WTC11 (cell line): ENCODE measurements at regions not wholly inside any gene's neighbourhood (a gene's known extent, or its start where the extent isn't known, plus 50 kb on each side); places are given as distances from the start of the nearest gene placed in this dataset.

ENCODE experiments used
- ATAC-seq: fragments of 200-7000 bp; cut with Tn5 transposase; 2 replicates; pipeline ENCODE4 v1.10.0; 2021; ENCODE audit warnings: mild to moderate bottlenecking, moderate library complexity
- CTCF ChIA-PET: fragments of 300-600 bp; sonication (Branson Sonifier 250); formaldehyde crosslinking; loops from one replicate; lab custom pipeline; 2021; ENCODE audit warnings: antibody characterized with exemption; lab: Charles Lee
- POLR2A ChIA-PET: fragments of 350-600 bp; sonication (Branson Sonifier 250); formaldehyde crosslinking; loops from one replicate; lab custom pipeline; 2021; ENCODE audit warnings: antibody characterized with exemption; lab: Charles Lee
- DNase-seq: peaks from one replicate; pipeline ENCODE4 v3.0.0; 2021; ENCODE audit warnings: low spot score
- H3K27ac Mint-ChIP-seq: 2 replicates; pipeline ENCODE4 v1.8.0; 2021; ENCODE audit warnings: mixed read lengths
- H3K27me3 Mint-ChIP-seq: 2 replicates; pipeline ENCODE4 v1.8.0; 2021; ENCODE audit warnings: low read depth, mild to moderate bottlenecking, moderate library complexity, mixed read lengths
- H3K36me3 Mint-ChIP-seq: 2 replicates; pipeline ENCODE4 v1.8.0; 2021; ENCODE audit warnings: mixed read lengths
- H3K4me1 Mint-ChIP-seq: 2 replicates; pipeline ENCODE4 v1.8.0; 2022; ENCODE audit warnings: mixed read lengths
- H3K4me3 Mint-ChIP-seq: 2 replicates; pipeline ENCODE4 v1.8.0; 2021; ENCODE audit warnings: mild to moderate bottlenecking, moderate library complexity, mixed read lengths
- H3K9me3 Mint-ChIP-seq: 2 replicates; pipeline ENCODE4 v1.8.0; 2021; ENCODE audit warnings: mixed read lengths
- ATF1 ChIP-seq: sonication (generic); formaldehyde crosslinking; IDR thresholded peaks from 2 replicates; pipeline ENCODE4 v1.8.1; 2023; ENCODE audit warnings: mild to moderate bottlenecking, moderate library complexity, missing genetic modification reagents
- NFE2L1 ChIP-seq: sonication (generic); formaldehyde crosslinking; IDR thresholded peaks from 2 replicates; pipeline ENCODE4 v1.8.1; 2023; ENCODE audit warnings: missing genetic modification reagents
- NR1H2 ChIP-seq: sonication (generic); formaldehyde crosslinking; IDR thresholded peaks from 2 replicates; pipeline ENCODE4 v1.9.0; 2021; ENCODE audit warnings: mild to moderate bottlenecking, moderate library complexity, missing genetic modification reagents
- TEAD4 ChIP-seq: sonication (generic); formaldehyde crosslinking; IDR thresholded peaks from 2 replicates; pipeline ENCODE4 v1.8.0; 2022; ENCODE audit warnings: mild to moderate bottlenecking, missing genetic modification reagents
- ZNF121 ChIP-seq: sonication (generic); formaldehyde crosslinking; IDR thresholded peaks from 2 replicates; pipeline ENCODE4 v1.8.0; 2023; ENCODE audit warnings: missing genetic modification reagents
- ZNF138 ChIP-seq: sonication (generic); formaldehyde crosslinking; conservative IDR thresholded peaks from 2 replicates; pipeline ENCODE4 v1.8.1; 2022; ENCODE audit warnings: mild to moderate bottlenecking, moderate library complexity, missing genetic modification reagents
- ZNF232 ChIP-seq: sonication (generic); formaldehyde crosslinking; IDR thresholded peaks from 2 replicates; pipeline ENCODE4 v1.8.0; 2022; ENCODE audit warnings: mild to moderate bottlenecking, missing genetic modification reagents
- ZNF263 ChIP-seq: sonication (generic); formaldehyde crosslinking; IDR thresholded peaks from 2 replicates; pipeline ENCODE4 v1.8.1; 2022; ENCODE audit warnings: low read depth, mild to moderate bottlenecking, moderate library complexity, missing genetic modification reagents
- ZNF396 ChIP-seq: fragments of 250-450 bp; sonication (Bioruptor Pico); IDR thresholded peaks from 2 replicates; pipeline ENCODE4 v1.8.0; 2021; ENCODE audit warnings: mild to moderate bottlenecking, moderate library complexity, borderline replicate concordance
- TF ChIP-seq, protein P1 (sequence below): fragments of 250-450 bp; sonication (Bioruptor Pico); IDR thresholded peaks from 2 replicates; pipeline ENCODE4 v2.1.2; 2022; ENCODE audit warnings: mild to moderate bottlenecking, moderate library complexity
- TF ChIP-seq, protein P2 (sequence below): sonication (generic); formaldehyde crosslinking; IDR thresholded peaks from 2 replicates; pipeline ENCODE4 v1.8.1; 2023; ENCODE audit warnings: mild to moderate bottlenecking, missing genetic modification reagents
- TF ChIP-seq, protein P3 (sequence below): sonication (generic); formaldehyde crosslinking; IDR thresholded peaks from 2 replicates; pipeline ENCODE4 v1.8.0; 2022; ENCODE audit warnings: mild to moderate bottlenecking, missing genetic modification reagents
- TF ChIP-seq, protein P4 (sequence below): sonication (generic); formaldehyde crosslinking; IDR thresholded peaks from 2 replicates; pipeline ENCODE4 v1.8.0; 2022; ENCODE audit warnings: missing genetic modification reagents
- TF ChIP-seq, protein P5 (sequence below): sonication (generic); formaldehyde crosslinking; IDR thresholded peaks from 2 replicates; pipeline ENCODE4 v1.8.0; 2023; ENCODE audit warnings: mild to moderate bottlenecking, missing genetic modification reagents
- TF ChIP-seq, protein P6 (sequence below): sonication (generic); formaldehyde crosslinking; IDR thresholded peaks from 2 replicates; pipeline ENCODE4 v1.8.0; 2022; ENCODE audit warnings: mild to moderate bottlenecking, missing genetic modification reagents
- TF ChIP-seq, protein P7 (sequence below): sonication (generic); formaldehyde crosslinking; IDR thresholded peaks from 2 replicates; pipeline ENCODE4 v1.8.0; 2022; ENCODE audit warnings: mild to moderate bottlenecking, missing genetic modification reagents

DNA sequence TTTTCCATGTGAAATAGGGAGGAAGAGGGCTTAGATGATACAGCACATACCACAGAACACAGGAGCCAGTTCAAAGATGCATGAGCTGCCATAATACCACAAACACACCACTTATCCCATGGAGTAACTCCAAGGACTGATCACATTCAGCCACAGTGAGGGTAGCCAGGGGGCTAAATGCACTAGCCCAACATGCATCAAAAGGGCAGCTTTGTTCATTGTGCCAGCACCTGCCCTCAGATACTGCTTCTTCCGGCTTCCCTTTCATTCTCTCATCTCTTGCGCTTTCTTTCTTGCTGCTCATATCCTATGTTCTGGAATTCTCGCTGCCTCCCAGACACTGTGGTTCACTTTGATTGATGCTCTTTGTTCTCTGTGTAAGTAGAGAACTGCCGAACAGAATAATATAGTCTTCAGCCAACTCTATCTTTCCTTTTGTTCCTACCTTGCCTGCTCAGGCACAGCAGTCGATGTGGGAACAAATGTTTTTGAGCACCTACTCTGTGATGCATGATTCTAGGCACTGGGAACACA lies 50.0 kb upstream of the SYT6 start:
- H3K4me1 Mint-ChIP-seq, result peaks cover 6% of the 10 kb centered on the region
- ATAC-seq (no peak), DNase-seq (no peak)
- H3K36me3 Mint-ChIP-seq, result no peaks in the 10 kb centered on the region
- H3K27me3 Mint-ChIP-seq, result peaks cover 73% of the 10 kb centered on the region
- POLR2A ChIA-PET, result no interaction called here
- no peak for TF ChIP-seq ZNF232 (CRISPR knock-in tag)
- TF ChIP-seq, protein P1, sequence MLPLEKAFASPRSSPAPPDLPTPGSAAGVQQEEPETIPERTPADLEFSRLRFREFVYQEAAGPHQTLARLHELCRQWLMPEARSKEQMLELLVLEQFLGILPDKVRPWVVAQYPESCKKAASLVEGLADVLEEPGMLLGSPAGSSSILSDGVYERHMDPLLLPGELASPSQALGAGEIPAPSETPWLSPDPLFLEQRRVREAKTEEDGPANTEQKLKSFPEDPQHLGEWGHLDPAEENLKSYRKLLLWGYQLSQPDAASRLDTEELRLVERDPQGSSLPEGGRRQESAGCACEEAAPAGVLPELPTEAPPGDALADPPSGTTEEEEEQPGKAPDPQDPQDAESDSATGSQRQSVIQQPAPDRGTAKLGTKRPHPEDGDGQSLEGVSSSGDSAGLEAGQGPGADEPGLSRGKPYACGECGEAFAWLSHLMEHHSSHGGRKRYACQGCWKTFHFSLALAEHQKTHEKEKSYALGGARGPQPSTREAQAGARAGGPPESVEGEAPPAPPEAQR (CRISPR knock-in tag), result no peak
- no peak for TF ChIP-seq ZNF121 (CRISPR knock-in tag)
- TF ChIP-seq, protein P2, sequence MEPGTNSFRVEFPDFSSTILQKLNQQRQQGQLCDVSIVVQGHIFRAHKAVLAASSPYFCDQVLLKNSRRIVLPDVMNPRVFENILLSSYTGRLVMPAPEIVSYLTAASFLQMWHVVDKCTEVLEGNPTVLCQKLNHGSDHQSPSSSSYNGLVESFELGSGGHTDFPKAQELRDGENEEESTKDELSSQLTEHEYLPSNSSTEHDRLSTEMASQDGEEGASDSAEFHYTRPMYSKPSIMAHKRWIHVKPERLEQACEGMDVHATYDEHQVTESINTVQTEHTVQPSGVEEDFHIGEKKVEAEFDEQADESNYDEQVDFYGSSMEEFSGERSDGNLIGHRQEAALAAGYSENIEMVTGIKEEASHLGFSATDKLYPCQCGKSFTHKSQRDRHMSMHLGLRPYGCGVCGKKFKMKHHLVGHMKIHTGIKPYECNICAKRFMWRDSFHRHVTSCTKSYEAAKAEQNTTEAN (CRISPR knock-in tag), result no peak
- no peak for TF ChIP-seq ATF1 (CRISPR knock-in tag)
- no peak for TF ChIP-seq NR1H2 (CRISPR knock-in tag)
- TF ChIP-seq, protein P3, sequence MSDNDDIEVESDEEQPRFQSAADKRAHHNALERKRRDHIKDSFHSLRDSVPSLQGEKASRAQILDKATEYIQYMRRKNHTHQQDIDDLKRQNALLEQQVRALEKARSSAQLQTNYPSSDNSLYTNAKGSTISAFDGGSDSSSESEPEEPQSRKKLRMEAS (CRISPR knock-in tag), result no peak
- TF ChIP-seq NFE2L1 (CRISPR knock-in tag), result no peak
- TF ChIP-seq ZNF396 (CRISPR knock-in tag), result no peak
- TF ChIP-seq, protein P4, sequence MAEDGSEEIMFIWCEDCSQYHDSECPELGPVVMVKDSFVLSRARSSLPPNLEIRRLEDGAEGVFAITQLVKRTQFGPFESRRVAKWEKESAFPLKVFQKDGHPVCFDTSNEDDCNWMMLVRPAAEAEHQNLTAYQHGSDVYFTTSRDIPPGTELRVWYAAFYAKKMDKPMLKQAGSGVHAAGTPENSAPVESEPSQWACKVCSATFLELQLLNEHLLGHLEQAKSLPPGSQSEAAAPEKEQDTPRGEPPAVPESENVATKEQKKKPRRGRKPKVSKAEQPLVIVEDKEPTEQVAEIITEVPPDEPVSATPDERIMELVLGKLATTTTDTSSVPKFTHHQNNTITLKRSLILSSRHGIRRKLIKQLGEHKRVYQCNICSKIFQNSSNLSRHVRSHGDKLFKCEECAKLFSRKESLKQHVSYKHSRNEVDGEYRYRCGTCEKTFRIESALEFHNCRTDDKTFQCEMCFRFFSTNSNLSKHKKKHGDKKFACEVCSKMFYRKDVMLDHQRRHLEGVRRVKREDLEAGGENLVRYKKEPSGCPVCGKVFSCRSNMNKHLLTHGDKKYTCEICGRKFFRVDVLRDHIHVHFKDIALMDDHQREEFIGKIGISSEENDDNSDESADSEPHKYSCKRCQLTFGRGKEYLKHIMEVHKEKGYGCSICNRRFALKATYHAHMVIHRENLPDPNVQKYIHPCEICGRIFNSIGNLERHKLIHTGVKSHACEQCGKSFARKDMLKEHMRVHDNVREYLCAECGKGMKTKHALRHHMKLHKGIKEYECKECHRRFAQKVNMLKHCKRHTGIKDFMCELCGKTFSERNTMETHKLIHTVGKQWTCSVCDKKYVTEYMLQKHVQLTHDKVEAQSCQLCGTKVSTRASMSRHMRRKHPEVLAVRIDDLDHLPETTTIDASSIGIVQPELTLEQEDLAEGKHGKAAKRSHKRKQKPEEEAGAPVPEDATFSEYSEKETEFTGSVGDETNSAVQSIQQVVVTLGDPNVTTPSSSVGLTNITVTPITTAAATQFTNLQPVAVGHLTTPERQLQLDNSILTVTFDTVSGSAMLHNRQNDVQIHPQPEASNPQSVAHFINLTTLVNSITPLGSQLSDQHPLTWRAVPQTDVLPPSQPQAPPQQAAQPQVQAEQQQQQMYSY, result no peak
- TF ChIP-seq ZNF138 (CRISPR knock-in tag), result no peak
- TF ChIP-seq, protein P5, sequence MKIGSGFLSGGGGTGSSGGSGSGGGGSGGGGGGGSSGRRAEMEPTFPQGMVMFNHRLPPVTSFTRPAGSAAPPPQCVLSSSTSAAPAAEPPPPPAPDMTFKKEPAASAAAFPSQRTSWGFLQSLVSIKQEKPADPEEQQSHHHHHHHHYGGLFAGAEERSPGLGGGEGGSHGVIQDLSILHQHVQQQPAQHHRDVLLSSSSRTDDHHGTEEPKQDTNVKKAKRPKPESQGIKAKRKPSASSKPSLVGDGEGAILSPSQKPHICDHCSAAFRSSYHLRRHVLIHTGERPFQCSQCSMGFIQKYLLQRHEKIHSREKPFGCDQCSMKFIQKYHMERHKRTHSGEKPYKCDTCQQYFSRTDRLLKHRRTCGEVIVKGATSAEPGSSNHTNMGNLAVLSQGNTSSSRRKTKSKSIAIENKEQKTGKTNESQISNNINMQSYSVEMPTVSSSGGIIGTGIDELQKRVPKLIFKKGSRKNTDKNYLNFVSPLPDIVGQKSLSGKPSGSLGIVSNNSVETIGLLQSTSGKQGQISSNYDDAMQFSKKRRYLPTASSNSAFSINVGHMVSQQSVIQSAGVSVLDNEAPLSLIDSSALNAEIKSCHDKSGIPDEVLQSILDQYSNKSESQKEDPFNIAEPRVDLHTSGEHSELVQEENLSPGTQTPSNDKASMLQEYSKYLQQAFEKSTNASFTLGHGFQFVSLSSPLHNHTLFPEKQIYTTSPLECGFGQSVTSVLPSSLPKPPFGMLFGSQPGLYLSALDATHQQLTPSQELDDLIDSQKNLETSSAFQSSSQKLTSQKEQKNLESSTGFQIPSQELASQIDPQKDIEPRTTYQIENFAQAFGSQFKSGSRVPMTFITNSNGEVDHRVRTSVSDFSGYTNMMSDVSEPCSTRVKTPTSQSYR, result no peak
- TF ChIP-seq, protein P6, sequence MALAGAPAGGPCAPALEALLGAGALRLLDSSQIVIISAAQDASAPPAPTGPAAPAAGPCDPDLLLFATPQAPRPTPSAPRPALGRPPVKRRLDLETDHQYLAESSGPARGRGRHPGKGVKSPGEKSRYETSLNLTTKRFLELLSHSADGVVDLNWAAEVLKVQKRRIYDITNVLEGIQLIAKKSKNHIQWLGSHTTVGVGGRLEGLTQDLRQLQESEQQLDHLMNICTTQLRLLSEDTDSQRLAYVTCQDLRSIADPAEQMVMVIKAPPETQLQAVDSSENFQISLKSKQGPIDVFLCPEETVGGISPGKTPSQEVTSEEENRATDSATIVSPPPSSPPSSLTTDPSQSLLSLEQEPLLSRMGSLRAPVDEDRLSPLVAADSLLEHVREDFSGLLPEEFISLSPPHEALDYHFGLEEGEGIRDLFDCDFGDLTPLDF (CRISPR knock-in tag), result no peak
- TF ChIP-seq, protein P7, sequence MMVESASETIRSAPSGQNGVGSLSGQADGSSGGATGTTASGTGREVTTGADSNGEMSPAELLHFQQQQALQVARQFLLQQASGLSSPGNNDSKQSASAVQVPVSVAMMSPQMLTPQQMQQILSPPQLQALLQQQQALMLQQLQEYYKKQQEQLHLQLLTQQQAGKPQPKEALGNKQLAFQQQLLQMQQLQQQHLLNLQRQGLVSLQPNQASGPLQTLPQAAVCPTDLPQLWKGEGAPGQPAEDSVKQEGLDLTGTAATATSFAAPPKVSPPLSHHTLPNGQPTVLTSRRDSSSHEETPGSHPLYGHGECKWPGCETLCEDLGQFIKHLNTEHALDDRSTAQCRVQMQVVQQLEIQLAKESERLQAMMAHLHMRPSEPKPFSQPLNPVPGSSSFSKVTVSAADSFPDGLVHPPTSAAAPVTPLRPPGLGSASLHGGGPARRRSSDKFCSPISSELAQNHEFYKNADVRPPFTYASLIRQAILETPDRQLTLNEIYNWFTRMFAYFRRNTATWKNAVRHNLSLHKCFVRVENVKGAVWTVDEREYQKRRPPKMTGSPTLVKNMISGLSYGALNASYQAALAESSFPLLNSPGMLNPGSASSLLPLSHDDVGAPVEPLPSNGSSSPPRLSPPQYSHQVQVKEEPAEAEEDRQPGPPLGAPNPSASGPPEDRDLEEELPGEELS (CRISPR knock-in tag), result no peak
- no peak for TF ChIP-seq ZNF263 (CRISPR knock-in tag)
- TF ChIP-seq TEAD4, result no peak
- H3K27ac Mint-ChIP-seq, result no peak overlapping the region
- no peaks in the 10 kb centered on the region for H3K9me3 Mint-ChIP-seq
- CTCF ChIA-PET, result interaction anchor here (0.5 kb wide), 1 partner anchor 298 kb away, joined by 3 read pairs; no protein-coding TSS in a partner anchor
- no peak overlapping the region for H3K4me3 Mint-ChIP-seq
